ENCODE measurements at regions not wholly inside any gene's neighbourhood (a gene's known extent, or its start where the extent isn't known, plus 50 kb on each side); places are given as distances from the start of the nearest gene placed in this dataset.

DNA sequence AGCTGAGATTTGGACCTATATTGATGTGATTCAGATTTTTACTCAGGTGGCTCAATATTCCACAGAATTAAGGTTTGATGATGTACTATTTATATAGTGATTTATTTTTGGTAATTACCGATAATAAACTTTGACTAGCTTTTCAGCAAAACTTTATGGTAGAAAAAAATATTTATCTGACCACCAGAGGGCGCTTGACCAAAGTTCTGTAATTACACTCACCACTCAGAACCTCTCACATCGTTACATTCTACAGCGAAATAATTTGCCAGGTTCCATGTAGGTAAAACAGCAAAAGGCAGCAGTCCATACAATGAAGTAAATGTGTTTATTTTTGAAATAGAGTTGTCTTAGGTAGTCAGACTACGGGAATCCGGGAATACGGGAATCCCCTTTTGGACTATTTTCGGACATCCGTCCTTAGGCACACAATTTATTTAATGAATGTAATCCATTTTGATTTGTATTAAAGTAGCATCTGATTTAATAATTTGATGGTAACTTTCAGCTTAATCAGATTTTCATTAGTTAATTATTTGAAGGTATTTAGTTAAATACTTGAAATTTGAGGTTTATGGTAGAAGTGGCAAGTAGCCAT is 143.0 kb upstream of the DDHD1 start:
- TF ChIP-seq POLR2A (IDR thresholded peaks at IDR 0.05): no peak
- TF ChIP-seq, protein P1, sequence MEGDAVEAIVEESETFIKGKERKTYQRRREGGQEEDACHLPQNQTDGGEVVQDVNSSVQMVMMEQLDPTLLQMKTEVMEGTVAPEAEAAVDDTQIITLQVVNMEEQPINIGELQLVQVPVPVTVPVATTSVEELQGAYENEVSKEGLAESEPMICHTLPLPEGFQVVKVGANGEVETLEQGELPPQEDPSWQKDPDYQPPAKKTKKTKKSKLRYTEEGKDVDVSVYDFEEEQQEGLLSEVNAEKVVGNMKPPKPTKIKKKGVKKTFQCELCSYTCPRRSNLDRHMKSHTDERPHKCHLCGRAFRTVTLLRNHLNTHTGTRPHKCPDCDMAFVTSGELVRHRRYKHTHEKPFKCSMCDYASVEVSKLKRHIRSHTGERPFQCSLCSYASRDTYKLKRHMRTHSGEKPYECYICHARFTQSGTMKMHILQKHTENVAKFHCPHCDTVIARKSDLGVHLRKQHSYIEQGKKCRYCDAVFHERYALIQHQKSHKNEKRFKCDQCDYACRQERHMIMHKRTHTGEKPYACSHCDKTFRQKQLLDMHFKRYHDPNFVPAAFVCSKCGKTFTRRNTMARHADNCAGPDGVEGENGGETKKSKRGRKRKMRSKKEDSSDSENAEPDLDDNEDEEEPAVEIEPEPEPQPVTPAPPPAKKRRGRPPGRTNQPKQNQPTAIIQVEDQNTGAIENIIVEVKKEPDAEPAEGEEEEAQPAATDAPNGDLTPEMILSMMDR (IDR thresholded peaks at IDR 0.05): peak; percentile 47 to 85 (median 58)
- TF ChIP-seq POLR2AphosphoS5 (IDR thresholded peaks at IDR 0.05): no peak
